ENCODE measurements at regions not wholly inside any gene's neighbourhood (a gene's known extent, or its start where the extent isn't known, plus 50 kb on each side); places are given as distances from the start of the nearest gene placed in this dataset.

DNA sequence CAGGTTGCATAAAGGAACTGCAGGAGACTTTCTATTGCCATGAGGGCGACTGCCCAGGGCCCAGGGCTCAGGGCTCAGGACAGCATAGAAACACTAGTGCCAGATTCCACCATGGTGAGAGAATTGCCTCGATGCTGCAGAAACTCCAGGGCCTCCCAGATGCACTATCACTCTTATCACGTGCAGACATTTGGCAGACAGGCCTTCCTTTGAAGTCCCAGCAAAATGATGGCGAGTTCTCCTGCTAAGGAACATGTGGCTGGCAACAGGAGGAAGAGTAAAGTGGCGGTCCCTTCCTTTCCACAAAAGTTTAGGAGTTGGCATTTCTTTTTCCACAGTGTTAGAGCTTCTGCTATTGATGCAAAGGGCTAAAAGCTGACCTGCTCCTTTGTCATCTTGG is 214.0 kb upstream of the LNX1 start:
- TF ChIP-seq JUND (IDR thresholded peaks at IDR 0.05) (no peak), EZH2phosphoT487 (IDR thresholded peaks at IDR 0.05; ENCODE audit: borderline replicate concordance, low read depth) (no peak)
